NCI-H1105 (cell line): ENCODE measurements at regions not wholly inside any gene's neighbourhood (a gene's known extent, or its start where the extent isn't known, plus 50 kb on each side); places are given as distances from the start of the nearest gene placed in this dataset.
"Not testable (repeated sequence)": the region's sequence is repeated elsewhere in the genome, so short reads cannot be mapped to it uniquely, and the experiment has no call there.

ENCODE experiments used
- DNase-seq: peaks from one replicate; lab custom pipeline; 2025; lab: John Stamatoyannopoulos, UW

- not testable (repeated sequence) for DNase-seq
Observed at GRCh38 chr12:131576734-131577133, 134.2 kb upstream of the SFSWAP start.

DNA sequence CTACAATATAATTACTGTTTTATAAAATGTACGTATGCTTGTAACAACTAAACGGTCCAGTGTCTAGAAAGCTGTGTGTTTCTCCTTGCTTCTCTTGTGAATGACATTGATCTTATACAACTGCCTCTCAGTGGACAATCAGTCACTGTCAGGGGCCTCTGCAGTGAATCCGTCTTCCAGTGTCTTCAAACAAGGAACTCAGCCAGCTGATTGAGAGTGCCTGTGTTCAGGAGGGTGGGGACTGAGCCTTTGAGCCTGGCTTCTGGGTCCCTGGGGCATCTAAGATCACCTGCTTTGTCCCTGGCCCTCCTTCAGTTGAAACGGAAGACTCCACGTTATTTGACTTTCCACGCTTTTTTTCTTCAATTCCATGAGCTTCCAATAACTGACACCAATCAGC, 133.1 kb upstream of the SFSWAP start:
- no peak for DNase-seq

GRCh38 chr12:131578828-131579470, 131.9 kb upstream of the SFSWAP start:
- no peak for DNase-seq

GRCh38 chr12:131583090-131583712, 127.7 kb upstream of the SFSWAP start:
- DNase-seq, result no peak

- DNase-seq, result no peak
Observed at GRCh38 chr12:131586269-131586668, 124.6 kb upstream of the SFSWAP start.

GRCh38 chr12:131586761-131587160, 124.1 kb upstream of the SFSWAP start:
- DNase-seq, result no peak

DNA sequence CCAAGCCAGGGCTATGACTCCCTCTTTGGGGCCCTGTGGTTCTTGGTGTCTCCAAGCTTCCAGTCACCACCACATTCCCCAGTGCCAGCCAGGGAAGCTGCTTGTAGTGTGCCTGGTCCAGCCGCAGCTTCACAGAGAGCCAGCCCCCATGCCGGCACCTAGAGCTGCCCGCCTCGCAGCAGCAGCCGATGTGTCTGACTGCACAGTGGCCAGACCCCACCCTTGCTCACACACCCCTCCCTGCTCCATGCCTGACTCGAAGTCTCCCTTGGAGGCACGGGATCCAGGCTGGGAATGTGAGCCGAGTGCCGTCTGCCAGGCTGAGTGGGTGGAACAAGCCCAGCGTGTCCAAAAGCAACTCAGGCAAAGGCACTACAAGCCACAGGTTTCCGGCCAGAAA, 123.3 kb upstream of the SFSWAP start:
- no peak for DNase-seq

GRCh38 chr12:131589221-131589897, 121.5 kb upstream of the SFSWAP start:
- no peak for DNase-seq

GRCh38 chr12:131589966-131590365, 120.9 kb upstream of the SFSWAP start:
- DNase-seq, result no peak

DNA sequence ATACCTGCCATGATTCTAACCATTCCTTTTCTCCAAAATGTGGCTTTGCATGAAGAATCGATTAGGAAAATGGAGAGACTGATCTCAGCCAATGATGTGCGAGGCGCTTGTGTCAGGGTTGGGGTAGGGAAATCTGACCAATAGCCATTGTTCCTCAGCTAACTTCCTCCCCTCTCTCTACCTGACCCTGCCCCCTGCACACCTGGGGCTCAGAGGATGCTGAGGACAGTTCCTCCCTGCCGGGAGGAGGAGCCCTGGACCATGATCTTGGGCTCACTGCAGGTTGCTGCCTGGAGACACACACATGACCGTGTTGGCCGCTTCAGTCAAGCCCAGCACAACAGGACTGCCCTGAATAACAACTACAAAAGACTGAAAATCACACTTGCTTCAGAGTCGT, 119.8 kb upstream of the SFSWAP start:
- DNase-seq, result no peak

DNA sequence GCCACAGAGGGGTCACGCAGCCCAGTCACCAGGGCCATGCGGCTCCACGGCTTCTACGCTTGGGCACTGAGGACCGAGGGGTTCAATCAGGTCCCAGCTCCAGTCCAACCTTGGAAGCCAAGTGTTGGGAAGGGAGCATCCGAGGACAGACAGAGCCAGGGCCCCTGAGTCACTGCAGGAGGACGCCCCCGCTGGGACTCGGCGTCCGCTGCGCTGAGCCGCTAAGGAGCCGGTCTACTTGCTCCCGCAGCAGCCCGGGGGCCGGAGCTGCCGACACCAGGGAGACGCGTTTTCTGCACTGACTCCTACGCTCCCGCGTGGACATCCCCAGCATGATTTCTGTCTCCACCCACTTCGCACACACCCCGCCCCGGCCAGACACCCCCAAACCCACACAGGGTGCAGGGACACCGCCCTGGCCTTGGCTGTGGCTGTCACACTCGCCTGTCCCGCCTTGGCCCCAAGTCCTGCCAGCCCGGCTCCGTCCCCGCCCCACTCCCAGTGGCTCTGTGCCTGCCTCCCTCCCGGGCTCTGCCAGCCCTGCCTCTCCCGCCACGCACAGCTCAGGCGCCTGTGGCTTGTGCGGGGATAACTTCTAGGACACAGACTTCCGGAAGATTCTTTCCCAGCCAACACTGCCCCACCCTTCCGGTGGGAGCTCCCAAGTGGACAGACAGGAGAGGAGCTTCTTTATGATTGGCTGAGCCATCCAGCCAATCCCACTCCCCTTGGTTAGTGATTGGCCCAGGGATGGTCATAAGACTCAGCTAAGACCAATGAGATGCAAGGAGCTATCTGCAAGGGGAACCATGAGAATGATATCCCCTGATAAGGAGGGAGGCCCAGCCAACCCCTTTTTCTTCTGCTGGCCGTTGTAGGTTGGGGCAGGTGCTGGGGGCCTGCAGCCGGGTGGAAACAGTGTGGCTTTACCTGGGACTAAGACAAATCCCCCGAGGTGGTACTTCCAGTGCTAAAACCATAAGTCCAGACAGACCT, 118.9 kb upstream of the SFSWAP start:
- no peak for DNase-seq

DNA sequence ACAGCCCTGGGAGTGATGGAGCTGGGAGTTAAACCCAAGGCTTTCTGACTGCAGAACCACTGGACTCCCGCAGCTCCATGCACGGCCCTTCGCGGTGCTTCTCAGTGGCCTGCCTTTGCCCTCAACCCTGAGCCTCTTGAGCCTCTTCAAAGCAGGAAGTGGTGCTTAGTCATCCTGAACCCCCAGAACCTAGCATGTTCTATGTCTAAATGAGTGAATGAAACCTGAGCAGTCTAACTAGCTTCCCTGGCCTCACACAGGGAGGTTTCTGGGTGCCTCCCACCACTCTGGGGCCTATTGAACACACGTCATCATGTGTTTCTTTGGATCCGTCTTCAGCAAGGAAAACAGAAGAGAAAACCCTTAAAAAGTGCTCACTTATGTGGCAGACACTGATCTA, 117.9 kb upstream of the SFSWAP start:
- DNase-seq, result no peak

DNA sequence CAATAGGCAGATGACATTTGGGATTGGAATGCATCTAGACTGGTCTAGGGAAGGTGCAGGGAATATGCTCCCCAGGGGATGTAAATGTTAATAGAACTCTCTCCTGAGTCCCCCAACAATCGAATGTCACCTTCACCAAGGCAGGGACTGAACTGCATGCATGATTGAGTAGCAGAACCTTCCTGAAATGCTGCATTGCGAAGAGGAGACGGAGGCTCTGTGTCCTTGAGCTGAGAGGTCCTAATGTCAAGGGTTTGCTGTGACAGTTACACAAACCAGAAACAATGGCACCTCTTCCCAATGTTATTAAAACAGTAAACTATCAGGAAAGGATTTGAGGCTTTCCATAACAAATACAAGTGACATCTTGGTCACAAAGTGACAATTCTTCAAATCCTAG, 117.5 kb upstream of the SFSWAP start:
- DNase-seq, result no peak

GRCh38 chr12:131596115-131596514, 114.8 kb upstream of the SFSWAP start:
- no peak for DNase-seq

DNA sequence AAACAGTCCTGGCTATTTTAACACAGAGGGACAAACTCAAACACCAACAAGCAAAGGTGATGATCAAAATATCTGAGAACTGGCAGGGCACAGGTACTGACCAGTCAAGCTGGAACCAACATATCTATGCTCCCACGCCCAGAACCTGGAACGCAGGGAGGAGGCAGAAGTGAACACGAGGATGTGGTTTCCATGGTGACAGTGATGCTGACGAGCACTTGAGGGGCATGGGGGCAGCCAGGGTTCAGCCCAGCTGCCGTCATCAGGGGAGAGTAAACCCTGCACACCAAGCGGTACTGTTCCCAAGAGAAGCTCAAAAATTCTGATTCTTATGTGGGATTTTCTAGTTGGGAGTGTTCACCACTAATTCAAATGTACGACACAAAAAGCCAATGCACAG, 113.6 kb upstream of the SFSWAP start:
- no peak for DNase-seq

- DNase-seq, result no peak
Observed at GRCh38 chr12:131598717-131599116, 112.2 kb upstream of the SFSWAP start.

- no peak for DNase-seq
Observed at GRCh38 chr12:131599190-131600159, 111.4 kb upstream of the SFSWAP start.

DNA sequence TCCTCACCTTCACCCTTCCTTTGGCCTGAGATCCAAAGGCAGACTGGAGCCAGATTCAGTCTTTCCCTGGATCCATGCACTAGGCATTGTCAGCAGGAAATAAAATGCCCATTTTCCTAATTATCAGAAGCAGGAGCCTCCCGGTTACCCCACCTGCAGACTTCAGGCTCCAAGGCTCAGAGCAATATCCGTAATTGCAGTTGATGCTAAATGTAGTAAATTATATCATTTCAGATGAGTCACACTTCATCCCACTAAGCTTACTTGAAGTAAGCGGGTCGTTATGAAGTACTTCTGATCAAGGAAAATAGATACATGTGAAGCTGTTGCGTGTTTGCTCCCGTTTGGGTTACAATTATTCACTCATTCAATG, 110.7 kb upstream of the SFSWAP start:
- DNase-seq, result no peak

GRCh38 chr12:131601499-131601898, 109.4 kb upstream of the SFSWAP start:
- DNase-seq, result not testable (repeated sequence)

DNA sequence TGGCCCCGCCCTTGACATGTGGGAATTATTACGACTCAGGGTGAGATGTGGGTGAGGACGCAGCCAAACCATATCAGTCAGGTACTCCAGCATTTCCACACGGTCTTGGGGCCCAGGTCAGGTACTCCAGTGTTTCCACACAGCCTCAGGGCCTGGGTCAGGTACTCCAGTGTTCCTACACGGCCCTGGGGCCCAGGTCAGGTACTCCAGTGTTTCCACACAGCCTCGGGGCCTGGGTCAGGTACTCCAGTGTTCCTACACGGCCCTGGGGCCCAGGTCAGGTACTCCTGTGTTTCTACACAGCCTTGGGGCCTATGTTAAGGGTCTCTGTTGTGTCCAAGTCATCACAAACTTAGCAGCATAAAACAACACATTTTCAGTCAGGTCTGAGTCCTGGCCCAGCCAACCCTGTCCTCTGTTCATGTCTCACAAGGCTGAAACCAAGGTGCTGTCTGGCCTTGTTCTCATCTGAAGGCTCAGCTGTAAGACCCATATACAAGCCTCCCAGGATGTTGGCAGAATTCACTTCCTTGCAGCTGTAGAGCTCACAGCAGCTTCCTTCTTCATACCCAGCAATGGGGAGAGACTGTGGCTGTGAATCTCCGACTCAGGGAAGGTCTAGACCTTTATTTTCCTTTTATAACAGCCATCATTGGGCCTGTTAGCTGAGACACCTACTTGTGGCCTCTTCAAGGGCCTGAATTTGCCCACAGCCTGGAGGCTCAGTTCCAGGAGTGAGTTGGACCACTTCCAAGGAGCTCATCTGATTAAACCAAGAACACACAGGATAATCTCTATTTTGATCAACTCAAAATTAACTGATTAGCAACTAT, 107.6 kb upstream of the SFSWAP start:
- no peak for DNase-seq
